K562 (cell line): ENCODE measurements at regions not wholly inside any gene's neighbourhood (a gene's known extent, or its start where the extent isn't known, plus 50 kb on each side); places are given as distances from the start of the nearest gene placed in this dataset.

ENCODE experiments used
- ATF7 ChIP-seq: fragments of 450-650 bp; IDR thresholded peaks from 2 replicates; pipeline ENCODE4 v1.7.1; 2014; ENCODE audit warnings: mild to moderate bottlenecking, moderate library complexity
- C11orf30 ChIP-seq: fragments of 450-650 bp; IDR thresholded peaks from 2 replicates; pipeline ENCODE4 v1.6.1; 2016; ENCODE audit warnings: low read depth, mild to moderate bottlenecking
- COPS2 ChIP-seq: fragments of 450-650 bp; conservative IDR thresholded peaks from 2 replicates; pipeline ENCODE4 v1.6.1; 2016; ENCODE audit warnings: mild to moderate bottlenecking, moderate library complexity
- CREB3L1 ChIP-seq: fragments of 450-650 bp; IDR thresholded peaks from 2 replicates; pipeline ENCODE4 v1.6.1; 2014; ENCODE audit warnings: low read depth, mild to moderate bottlenecking, moderate library complexity, borderline replicate concordance
- ERF ChIP-seq: fragments of 450-650 bp; formaldehyde crosslinking; IDR thresholded peaks from 2 replicates; pipeline ENCODE4 v1.4.0; 2020; ENCODE audit warnings: mild to moderate bottlenecking, mixed read lengths
- FOSL1 ChIP-seq: fragments of 200-800 bp; sonication (Bioruptor generic); conservative IDR thresholded peaks from 2 replicates; pipeline ENCODE4 v1.6.1; 2016; ENCODE audit warnings: missing genetic modification characterization, missing compliant biosample characterization
- HOXB6 ChIP-seq: fragments of 250-450 bp; sonication (Bioruptor Pico); IDR thresholded peaks from 2 replicates; pipeline ENCODE4 v1.5.1; 2022; ENCODE audit warnings: mild to moderate bottlenecking, borderline replicate concordance
- JUN ChIP-seq, 2 experiments: sonication (generic) in 1 of 2; formaldehyde crosslinking in 1 of 2; IDR thresholded peaks; 2 replicates each; pipeline versions ENCODE4 v1.6.1 to v1.8.0; 2012 to 2022; ENCODE audit warnings: borderline replicate concordance in 2 of 2, mild to moderate bottlenecking in 2 of 2, improper control_type of control experiment in 1 of 2, low read depth in 1 of 2, low read length in 1 of 2, missing genetic modification reagents in 1 of 2
- KDM4B ChIP-seq, 2 experiments: fragments of 450-650 bp in 1 of 2; sonication (generic) in 1 of 2; IDR thresholded peaks; 2 replicates each; pipeline ENCODE4 v1.6.1; 2016 to 2017; ENCODE audit warnings: borderline replicate concordance in 2 of 2, antibody characterized with exemption in 1 of 2, low read depth in 1 of 2, mild to moderate bottlenecking in 1 of 2
- NCOA2 ChIP-seq, 2 experiments: fragments of 450-650 bp; IDR thresholded peaks; 2 replicates each; pipeline ENCODE4 v1.6.1; 2018; ENCODE audit warnings: mild to moderate bottlenecking in 2 of 2, moderate library complexity in 1 of 2; ENCODE audit not compliant: partially characterized antibody in 2 of 2
- PKNOX1 ChIP-seq: fragments of 450-650 bp; IDR thresholded peaks from 2 replicates; pipeline ENCODE4 v1.6.1; 2016
- RBM25 ChIP-seq: fragments of 200-400 bp; formaldehyde crosslinking; IDR thresholded peaks from 2 replicates; pipeline ENCODE4 v1.6.1; 2018; ENCODE audit warnings: low read length, low read depth, moderate library complexity; ENCODE audit not compliant: severe bottlenecking
- SMAD1 ChIP-seq: fragments of 150-350 bp; IDR thresholded peaks from 2 replicates; pipeline ENCODE4 v1.6.1; 2014; ENCODE audit warnings: low read length, low read depth; ENCODE audit not compliant: partially characterized antibody
- SRSF1 ChIP-seq: fragments of 200-400 bp; formaldehyde crosslinking; IDR thresholded peaks from 2 replicates; pipeline ENCODE4 v1.6.1; 2017; ENCODE audit warnings: mild to moderate bottlenecking, low read depth, low read length, moderate library complexity
- TAL1 ChIP-seq: fragments of 450-650 bp; IDR thresholded peaks from 2 replicates; pipeline ENCODE4 v1.6.1; 2016; ENCODE audit warnings: mild to moderate bottlenecking
- USF1 ChIP-seq: sonication (generic); formaldehyde crosslinking; IDR thresholded peaks from 2 replicates; pipeline ENCODE4 v1.9.0; 2022; ENCODE audit warnings: mild to moderate bottlenecking, missing genetic modification reagents
- ZBTB2 ChIP-seq: fragments of 450-650 bp; IDR thresholded peaks from 2 replicates; pipeline ENCODE4 v1.6.1; 2016; ENCODE audit warnings: antibody characterized with exemption
- ZC3H11A ChIP-seq: IDR thresholded peaks from 2 replicates; pipeline ENCODE4 v1.6.1; 2012; ENCODE audit warnings: low read depth, low read length, improper control_type of control experiment
- ZC3H4 ChIP-seq: sonication (generic); formaldehyde crosslinking; IDR thresholded peaks from 2 replicates; pipeline ENCODE4 v1.9.0; 2021; ENCODE audit warnings: missing genetic modification reagents, borderline replicate concordance
- ZNF133 ChIP-seq: fragments of 250-450 bp; sonication (Bioruptor Pico); IDR thresholded peaks from 2 replicates; pipeline ENCODE4 v1.4.0; 2020; ENCODE audit warnings: mild to moderate bottlenecking
- ZNF197 ChIP-seq: fragments of 200-800 bp; sonication (Bioruptor generic); IDR thresholded peaks from 2 replicates; pipeline ENCODE4 v1.6.1; 2016; ENCODE audit warnings: low read depth, missing genetic modification characterization, missing compliant biosample characterization
- ZNF217 ChIP-seq: sonication (generic); formaldehyde crosslinking; IDR thresholded peaks from 2 replicates; pipeline ENCODE4 v1.8.0; 2022; ENCODE audit warnings: mild to moderate bottlenecking, missing genetic modification reagents
- ZNF224 ChIP-seq: sonication (generic); formaldehyde crosslinking; IDR thresholded peaks from 2 replicates; pipeline ENCODE4 v1.8.0; 2022; ENCODE audit warnings: mild to moderate bottlenecking, missing genetic modification reagents
- ZNF347 ChIP-seq: fragments of 450-650 bp; formaldehyde crosslinking; IDR thresholded peaks from 2 replicates; pipeline ENCODE4 v1.4.0; 2020; ENCODE audit warnings: low read depth, mild to moderate bottlenecking, moderate library complexity
- ZNF79 ChIP-seq: fragments of 250-450 bp; sonication (Bioruptor Pico); IDR thresholded peaks from 2 replicates; pipeline ENCODE4 v1.4.0; 2020; ENCODE audit warnings: low read depth, mild to moderate bottlenecking, moderate library complexity

GRCh38 chr5:36438765-36439561, 137.3 kb upstream of the RANBP3L start (continued):
- peak in 1 of 2 experiments; percentile 51 for TF ChIP-seq NCOA2 (IDR thresholded peaks at IDR 0.05; ENCODE audit: partially characterized antibody in 2 of 2)
- TF ChIP-seq ZNF79 (CRISPR knock-in tag), result no peak
- no peak for TF ChIP-seq COPS2
- no peak for TF ChIP-seq C11orf30
- TF ChIP-seq ZNF197 (CRISPR knock-in tag), result no peak
- TF ChIP-seq ZNF217 (CRISPR knock-in tag), result no peak
- no peak for TF ChIP-seq ZC3H11A
- TF ChIP-seq ZNF347 (CRISPR knock-in tag), result no peak
- no peak for TF ChIP-seq TAL1
- no peak for TF ChIP-seq ERF (CRISPR knock-in tag)
- TF ChIP-seq ZC3H4 (CRISPR knock-in tag), result no peak
- TF ChIP-seq FOSL1, result no peak
- peak; percentile 4 for TF ChIP-seq RBM25
- no peak for TF ChIP-seq KDM4B (IDR thresholded peaks at IDR 0.05; ENCODE audit: borderline replicate concordance in 2 of 2, low read depth in 1 of 2)
- TF ChIP-seq JUN (IDR thresholded peaks at IDR 0.05; ENCODE audit: borderline replicate concordance, low read depth, low read length), result no peak
- no peak for TF ChIP-seq JUN (CRISPR knock-in tag; IDR thresholded peaks at IDR 0.05; ENCODE audit: borderline replicate concordance)
- TF ChIP-seq USF1 (CRISPR knock-in tag), result no peak
- TF ChIP-seq ZNF133 (CRISPR knock-in tag), result no peak
- no peak for TF ChIP-seq ZNF224 (CRISPR knock-in tag)
- peak; percentile 43; the same call in 1 of the 2 replicates for TF ChIP-seq PKNOX1
- TF ChIP-seq CREB3L1, result no peak
- no peak for TF ChIP-seq HOXB6 (CRISPR knock-in tag)
- no peak for TF ChIP-seq SRSF1
- no peak for TF ChIP-seq ZBTB2
- no peak for TF ChIP-seq ATF7
- TF ChIP-seq SMAD1, result peak; percentile 66
